ENCODE measurements at regions not wholly inside any gene's neighbourhood (a gene's known extent, or its start where the extent isn't known, plus 50 kb on each side); places are given as distances from the start of the nearest gene placed in this dataset.
A peak's percentile ranks its signal among the peaks of the same experiment; 100 is the strongest.
"Not testable (repeated sequence)": the region's sequence is repeated elsewhere in the genome, so short reads cannot be mapped to it uniquely, and the experiment has no call there.

- TF ChIP-seq, protein P1, sequence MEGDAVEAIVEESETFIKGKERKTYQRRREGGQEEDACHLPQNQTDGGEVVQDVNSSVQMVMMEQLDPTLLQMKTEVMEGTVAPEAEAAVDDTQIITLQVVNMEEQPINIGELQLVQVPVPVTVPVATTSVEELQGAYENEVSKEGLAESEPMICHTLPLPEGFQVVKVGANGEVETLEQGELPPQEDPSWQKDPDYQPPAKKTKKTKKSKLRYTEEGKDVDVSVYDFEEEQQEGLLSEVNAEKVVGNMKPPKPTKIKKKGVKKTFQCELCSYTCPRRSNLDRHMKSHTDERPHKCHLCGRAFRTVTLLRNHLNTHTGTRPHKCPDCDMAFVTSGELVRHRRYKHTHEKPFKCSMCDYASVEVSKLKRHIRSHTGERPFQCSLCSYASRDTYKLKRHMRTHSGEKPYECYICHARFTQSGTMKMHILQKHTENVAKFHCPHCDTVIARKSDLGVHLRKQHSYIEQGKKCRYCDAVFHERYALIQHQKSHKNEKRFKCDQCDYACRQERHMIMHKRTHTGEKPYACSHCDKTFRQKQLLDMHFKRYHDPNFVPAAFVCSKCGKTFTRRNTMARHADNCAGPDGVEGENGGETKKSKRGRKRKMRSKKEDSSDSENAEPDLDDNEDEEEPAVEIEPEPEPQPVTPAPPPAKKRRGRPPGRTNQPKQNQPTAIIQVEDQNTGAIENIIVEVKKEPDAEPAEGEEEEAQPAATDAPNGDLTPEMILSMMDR (IDR thresholded peaks at IDR 0.05): peak in 2 of 3 donors; percentile 40 to 41
- TF ChIP-seq POLR2AphosphoS5 (IDR thresholded peaks at IDR 0.05) (no peak), POLR2A (IDR thresholded peaks at IDR 0.05) (no peak)
- no peak overlapping the region for H3K4me3 ChIP-seq
- H3K36me3 ChIP-seq: no peaks in the 10 kb centered on the region
- H3K27me3 ChIP-seq: peaks cover 0 to 43% of the 10 kb centered on the region in 2 donors
- no peak overlapping the region for H3K27ac ChIP-seq
- intact Hi-C loops (cut with DNase I; ENCODE audit: low total_unique reads): no loop called here
- no peak for DNase-seq (ENCODE audit: low spot score in 2 of 2)
- H3K9me3 ChIP-seq: no peaks in the 10 kb centered on the region
- H3K4me1 ChIP-seq: no peaks in the 10 kb centered on the region
Measured at GRCh38 chrX:109911046-109911445, 91.9 kb upstream of the TMEM164 start.

GRCh38 chrX:109912993-109913392, 89.9 kb upstream of the TMEM164 start:
- H3K27me3 ChIP-seq: peaks cover 0 to 46% of the 10 kb centered on the region in 2 donors
- H3K27ac ChIP-seq; H3K4me3 ChIP-seq; H3K36me3 ChIP-seq; intact Hi-C loops (cut with DNase I; ENCODE audit: low total_unique reads); H3K4me1 ChIP-seq; DNase-seq (ENCODE audit: low spot score in 2 of 2); H3K9me3 ChIP-seq: not testable (repeated sequence)

GRCh38 chrX:109914114-109914849, 88.6 kb upstream of the TMEM164 start:
- Histone ChIP-seq H3K36me3 (no peaks in the 10 kb centered on the region), H3K27ac (no peak overlapping the region), H3K4me1 (no peaks in the 10 kb centered on the region), H3K9me3 (no peaks in the 10 kb centered on the region), H3K27me3 (peaks cover 0 to 38% of the 10 kb centered on the region in 2 donors), H3K4me3 (no peak overlapping the region)
- TF ChIP-seq POLR2A (IDR thresholded peaks at IDR 0.05) (no peak), POLR2AphosphoS5 (IDR thresholded peaks at IDR 0.05) (no peak)
- TF ChIP-seq, protein P1 (IDR thresholded peaks at IDR 0.05): no peak
- no peak for DNase-seq (ENCODE audit: low spot score in 2 of 2)
- intact Hi-C loops (cut with DNase I; ENCODE audit: low total_unique reads): no loop called here

- H3K4me3 ChIP-seq: no peak overlapping the region
- intact Hi-C loops (cut with DNase I; ENCODE audit: low total_unique reads): loop anchor here (5.0 kb wide), 1 partner anchor 439 kb away; the partner anchor contains the start of gene RTL9
- H3K4me1 ChIP-seq: no peaks in the 10 kb centered on the region
- H3K27ac ChIP-seq: no peak overlapping the region
- H3K36me3 ChIP-seq: no peaks in the 10 kb centered on the region
- H3K27me3 ChIP-seq: peaks cover 0 to 31% of the 10 kb centered on the region in 2 donors
- no peak for DNase-seq (ENCODE audit: low spot score in 2 of 2)
- TF ChIP-seq, protein P1 (IDR thresholded peaks at IDR 0.05): no peak
- no peak for TF ChIP-seq POLR2AphosphoS5 (IDR thresholded peaks at IDR 0.05)
- no peak for TF ChIP-seq POLR2A (IDR thresholded peaks at IDR 0.05)
- no peaks in the 10 kb centered on the region for H3K9me3 ChIP-seq
Measured at GRCh38 chrX:109918753-109919152, 84.2 kb upstream of the TMEM164 start.

GRCh38 chrX:109920325-109920724, 82.6 kb upstream of the TMEM164 start:
- peaks cover 0 to 31% of the 10 kb centered on the region in 2 donors for H3K27me3 ChIP-seq
- no peak for DNase-seq (ENCODE audit: low spot score in 2 of 2)
- no peaks in the 10 kb centered on the region for H3K4me1 ChIP-seq
- no peaks in the 10 kb centered on the region for H3K36me3 ChIP-seq
- TF ChIP-seq POLR2AphosphoS5 (IDR thresholded peaks at IDR 0.05) (no peak), POLR2A (IDR thresholded peaks at IDR 0.05) (no peak)
- TF ChIP-seq, protein P1 (IDR thresholded peaks at IDR 0.05): no peak
- no peak overlapping the region for H3K4me3 ChIP-seq
- no peaks in the 10 kb centered on the region for H3K9me3 ChIP-seq
- intact Hi-C loops (cut with DNase I; ENCODE audit: low total_unique reads): no loop called here
- H3K27ac ChIP-seq: no peak overlapping the region
